Hypothalamus (tissue), 51 donors: ENCODE measurements at regions not wholly inside any gene's neighbourhood (a gene's known extent, or its start where the extent isn't known, plus 50 kb on each side); places are given as distances from the start of the nearest gene placed in this dataset.
"Not testable (repeated sequence)": the region's sequence is repeated elsewhere in the genome, so short reads cannot be mapped to it uniquely, and the experiment has no call there.

Source experiments
- DNase-seq, 51 donors: peaks; one replicate each; lab custom pipeline; 2025; lab: John Stamatoyannopoulos, UW

- no peak for DNase-seq
Observed at GRCh38 chr12:60231303-60231702, 635.5 kb downstream of the SLC16A7 start.

DNA sequence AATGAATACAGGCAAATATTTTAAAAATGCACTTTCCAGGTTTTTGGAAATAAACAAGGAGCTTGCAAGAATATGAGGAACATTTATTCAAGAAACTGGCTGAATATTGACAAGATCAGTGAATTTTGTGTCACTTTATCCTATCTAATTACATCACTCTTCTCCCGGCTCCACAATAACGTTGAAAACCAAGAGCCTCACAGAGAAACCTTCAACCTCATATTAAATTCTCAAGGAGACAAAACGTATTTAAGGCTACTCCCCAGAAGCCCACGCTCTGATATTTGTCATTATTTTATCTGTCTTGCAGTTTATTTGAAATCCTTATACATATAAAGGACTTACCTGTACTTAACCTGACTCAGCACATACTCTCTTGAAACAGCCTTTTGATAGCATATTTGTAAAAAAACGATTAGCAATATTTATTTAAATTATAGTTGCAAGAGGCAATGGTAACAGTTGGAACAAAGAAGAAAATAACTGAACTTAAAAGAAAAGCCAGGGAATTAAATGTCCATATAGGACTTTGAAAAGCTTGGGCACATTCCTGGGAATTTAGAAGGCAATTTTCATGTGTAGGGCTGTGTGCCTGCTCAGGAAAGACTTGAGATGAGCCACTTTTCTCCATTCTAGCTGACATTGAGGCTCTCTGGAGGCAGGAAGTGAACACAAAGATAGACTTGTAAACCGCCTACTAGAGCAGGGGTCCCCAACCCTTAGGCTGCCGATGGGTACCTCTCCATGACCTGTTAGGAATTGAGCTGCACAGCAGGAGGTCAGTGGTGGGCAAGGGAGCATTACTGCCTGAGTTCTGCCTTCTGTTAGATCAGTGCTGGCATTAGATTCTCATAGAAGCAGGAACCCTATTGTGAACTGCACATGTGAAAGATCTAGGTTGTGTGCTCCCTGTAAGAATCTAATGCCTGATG is 636.4 kb downstream of the SLC16A7 start:
- no peak for DNase-seq

- not testable (repeated sequence) for DNase-seq
Observed at GRCh38 chr12:60234611-60235195, 638.9 kb downstream of the SLC16A7 start.

- DNase-seq: no peak
Observed at GRCh38 chr12:60235261-60235660, 639.4 kb downstream of the SLC16A7 start.

DNA sequence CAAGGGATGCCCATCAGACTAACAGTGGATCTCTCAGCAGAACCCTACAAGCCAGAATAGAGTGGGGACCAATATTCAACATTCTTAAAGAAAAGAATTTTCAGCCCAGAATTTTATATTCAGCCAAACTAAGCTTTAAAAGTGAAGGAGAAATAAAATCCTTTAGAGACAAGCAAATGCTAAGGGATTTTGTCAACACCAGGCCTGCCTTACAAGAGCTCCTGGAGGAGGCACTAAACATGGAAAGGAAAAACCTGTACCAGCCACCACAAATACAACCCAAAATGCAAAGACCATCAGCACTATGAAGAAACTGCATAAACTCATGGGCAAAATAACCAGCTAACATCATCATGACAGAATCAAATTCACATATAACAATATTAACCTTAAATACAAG is 640.6 kb downstream of the SLC16A7 start:
- not testable (repeated sequence) for DNase-seq

DNA sequence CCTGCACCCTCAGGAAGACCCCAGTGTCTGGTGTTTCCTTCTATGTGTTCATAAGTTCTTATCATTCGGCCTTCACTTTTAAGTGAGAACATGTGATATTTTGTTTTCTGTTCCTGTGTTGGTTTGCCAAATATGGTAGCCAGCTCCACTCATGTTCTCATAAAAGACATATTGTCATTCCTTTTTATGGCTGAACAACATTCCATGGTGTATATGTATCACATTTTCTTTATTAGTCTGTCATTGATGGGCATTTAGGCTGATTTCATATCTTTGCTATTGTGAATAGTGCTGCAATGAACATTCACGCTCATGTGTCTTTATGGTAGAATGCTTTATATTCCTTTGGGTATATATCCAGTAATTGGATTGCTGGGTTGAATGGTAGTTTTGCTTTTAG is 645.1 kb downstream of the SLC16A7 start:
- no peak for DNase-seq

DNA sequence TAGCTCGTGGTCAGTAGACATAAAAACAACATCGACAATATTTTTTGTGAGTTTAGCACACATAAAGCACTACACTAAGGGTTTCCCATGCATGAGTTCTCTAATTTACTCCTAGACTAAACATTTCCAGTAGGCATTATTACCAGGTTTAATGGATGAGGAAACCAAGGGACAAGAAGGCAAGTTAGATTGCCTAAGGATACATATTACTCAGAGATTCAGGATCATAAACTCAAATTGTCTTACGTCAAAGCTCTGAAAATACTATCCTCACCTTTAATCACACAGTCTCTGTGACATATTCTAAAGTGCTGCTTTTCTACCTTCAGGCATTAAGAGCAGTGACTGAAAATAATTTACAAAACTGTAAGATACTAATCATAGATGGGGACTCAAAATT is 655.3 kb downstream of the SLC16A7 start:
- no peak for DNase-seq

GRCh38 chr12:60252359-60253096 is 656.7 kb downstream of the SLC16A7 start:
- DNase-seq: no peak

- no peak for DNase-seq
Observed at GRCh38 chr12:60255044-60255443, 659.2 kb downstream of the SLC16A7 start.

- DNase-seq: no peak
Observed at GRCh38 chr12:60257063-60257462, 661.2 kb downstream of the SLC16A7 start.

DNA sequence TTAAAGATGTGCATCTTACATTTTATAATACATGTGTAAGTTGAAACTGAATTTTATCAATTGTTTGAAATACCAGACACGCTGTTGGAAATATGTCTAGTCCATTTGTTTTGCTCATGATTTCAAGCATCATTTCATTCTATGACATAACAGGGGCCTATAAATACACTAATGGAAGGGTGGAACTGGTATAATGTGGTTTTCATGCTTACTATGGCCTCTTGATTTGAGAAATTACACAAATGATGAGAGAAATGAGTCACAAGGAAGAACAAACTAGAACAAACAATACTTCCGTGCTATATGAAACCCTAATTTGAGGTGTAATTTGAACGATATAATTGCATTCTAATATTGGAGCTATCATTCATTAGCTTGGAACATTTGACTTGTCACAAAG is 663.4 kb downstream of the SLC16A7 start:
- no peak for DNase-seq

DNA sequence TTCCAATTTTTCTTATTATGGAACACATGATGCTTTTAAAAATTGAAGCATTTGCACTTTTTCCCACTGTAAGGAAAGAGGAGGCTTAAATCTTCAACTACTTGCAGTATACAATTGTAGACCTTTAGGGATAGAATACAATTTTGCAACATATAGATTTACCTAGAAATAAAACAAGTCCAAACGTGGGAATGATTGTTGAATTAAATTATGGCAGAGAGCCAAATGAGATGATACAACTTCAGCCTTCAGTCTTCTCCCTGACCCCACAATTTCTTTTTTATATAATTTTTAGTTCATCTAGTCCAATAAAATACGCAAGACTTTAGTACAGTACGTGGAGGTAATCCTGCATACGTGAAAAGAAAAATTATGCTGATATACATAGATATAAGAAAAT is 666.5 kb downstream of the SLC16A7 start:
- no peak for DNase-seq

DNA sequence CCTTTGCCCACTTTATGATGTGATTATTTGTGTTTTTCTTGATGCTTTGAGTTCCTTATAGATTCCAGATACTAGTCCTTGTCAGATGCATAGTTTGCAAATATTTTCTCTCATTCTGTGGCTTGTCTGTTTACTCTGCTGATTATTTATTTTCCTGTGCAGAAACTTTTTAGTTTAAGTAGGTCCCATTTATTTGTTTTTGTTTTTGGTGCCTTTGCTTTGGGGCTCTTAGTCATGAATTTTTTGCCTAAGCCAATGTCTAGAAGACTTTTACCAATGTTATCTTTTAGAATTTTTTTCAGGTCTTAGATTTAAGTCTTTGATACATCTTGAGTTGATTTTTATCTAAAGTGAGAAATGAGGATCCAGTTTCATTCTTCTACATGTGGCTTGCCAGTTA is 667.3 kb downstream of the SLC16A7 start:
- DNase-seq: no peak

- DNase-seq: no peak
Observed at GRCh38 chr12:60263836-60264493, 668.1 kb downstream of the SLC16A7 start.

DNA sequence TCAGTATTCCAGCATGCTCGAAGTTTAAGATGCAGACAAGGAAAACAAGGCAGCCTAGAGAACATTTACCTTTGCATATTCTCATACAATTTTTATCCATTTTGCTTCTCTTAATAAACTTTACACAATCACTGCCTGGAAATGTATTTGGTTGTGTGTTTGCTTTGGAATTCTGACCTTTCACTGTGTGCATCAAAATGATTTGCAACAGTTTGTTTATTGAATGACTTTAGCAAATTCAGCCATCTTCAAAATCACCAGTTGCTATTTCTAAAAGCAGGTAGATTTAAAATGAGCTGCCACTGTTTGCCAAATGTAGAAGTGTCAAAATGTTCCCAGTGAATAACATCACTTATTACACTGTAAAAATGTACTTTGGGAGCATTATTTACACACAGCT is 669.9 kb downstream of the SLC16A7 start:
- DNase-seq: no peak

DNA sequence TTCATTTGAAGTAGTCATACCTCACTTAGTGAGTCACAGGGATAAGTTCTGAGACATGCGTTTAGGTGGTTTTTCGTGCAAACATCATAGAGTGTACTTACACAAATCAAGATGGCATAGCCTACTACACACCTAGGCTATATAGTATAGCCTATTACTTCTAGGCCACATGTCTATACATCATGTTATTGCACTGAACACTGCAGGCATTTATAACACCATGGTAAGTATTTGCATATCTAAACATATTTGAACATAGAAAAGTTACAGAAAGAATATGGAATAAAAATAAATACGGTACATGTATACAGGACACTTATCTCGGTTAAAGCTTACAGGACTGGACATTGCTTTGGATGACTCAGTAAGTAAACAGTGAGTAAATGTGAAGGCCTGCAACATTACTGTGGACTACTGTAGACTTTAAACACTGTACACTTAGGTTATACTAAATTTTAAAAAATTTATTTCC is 670.6 kb downstream of the SLC16A7 start:
- DNase-seq: no peak

DNA sequence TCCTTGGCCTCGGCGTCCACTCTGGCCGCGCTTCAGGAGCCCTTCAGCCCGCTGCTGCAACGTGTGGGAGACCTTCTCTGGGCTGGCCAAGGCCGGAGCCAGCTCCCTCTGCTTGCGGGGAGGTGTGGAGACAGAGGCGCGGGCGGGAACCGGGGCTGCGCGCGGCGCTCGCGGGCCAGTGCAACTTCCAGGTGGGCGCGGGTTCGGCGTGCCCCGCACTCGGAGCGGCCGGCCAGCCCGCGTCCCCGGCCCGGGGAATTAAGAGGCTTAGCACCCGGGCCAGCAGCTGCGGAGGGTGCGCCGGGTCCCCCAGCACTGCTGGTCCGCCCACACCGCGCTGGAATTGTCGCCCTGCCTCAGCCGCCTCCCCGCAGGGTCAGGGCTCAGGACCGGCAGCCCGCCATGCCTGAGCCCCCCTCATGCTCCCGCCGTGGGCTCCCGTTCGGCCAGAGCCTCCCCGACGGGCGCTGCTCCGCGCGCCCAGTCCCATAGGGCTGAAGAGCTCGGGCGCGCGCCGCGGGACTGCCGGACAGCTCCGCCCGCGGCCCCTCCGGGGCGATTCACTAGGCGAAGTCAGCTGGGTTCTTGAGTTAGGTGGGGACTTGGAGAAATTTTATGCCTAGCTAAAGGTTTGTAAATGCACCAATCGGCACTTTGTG is 673.9 kb downstream of the SLC16A7 start:
- DNase-seq: no peak

- DNase-seq: no peak
Observed at GRCh38 chr12:60271816-60272215, 676.0 kb downstream of the SLC16A7 start.

DNA sequence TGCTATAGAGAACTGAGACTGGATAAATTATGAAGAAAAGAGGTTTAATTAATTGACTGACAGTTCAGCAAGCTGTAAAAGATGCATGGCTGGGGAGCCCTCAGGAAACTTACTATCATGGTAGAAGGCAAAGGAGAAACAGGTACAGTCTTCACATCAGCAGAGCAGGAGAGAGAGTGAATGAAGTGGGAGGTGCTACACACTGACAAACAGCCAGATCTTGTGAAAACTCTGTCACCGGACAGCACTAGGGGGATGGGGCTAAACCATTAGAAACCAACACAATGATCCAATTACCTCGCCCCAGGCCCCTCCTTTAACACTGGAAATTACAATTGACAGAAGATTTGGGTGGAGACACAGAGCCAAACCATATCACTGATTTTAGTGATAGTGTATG is 682.4 kb downstream of the SLC16A7 start:
- no peak for DNase-seq

DNA sequence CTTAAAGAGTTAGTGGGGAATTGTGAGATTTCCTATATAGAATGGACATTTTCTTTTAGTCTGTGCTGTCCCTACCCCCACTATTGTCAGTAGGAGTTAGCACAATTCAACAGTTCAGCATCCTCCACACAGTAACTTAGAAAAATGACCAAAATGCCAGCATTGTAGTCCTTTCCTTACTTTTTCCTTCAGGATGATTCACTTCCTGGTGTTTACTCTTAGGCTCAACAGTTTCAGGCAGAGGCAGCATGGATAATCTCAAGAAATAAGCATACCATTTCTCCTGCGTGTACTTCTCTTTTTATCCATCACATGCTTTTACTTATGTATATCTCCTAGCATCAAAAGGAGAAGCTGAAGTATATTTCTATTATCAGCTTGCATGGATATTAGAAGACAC is 683.4 kb downstream of the SLC16A7 start:
- DNase-seq: no peak
